HG02884 (cell line): ENCODE measurements at regions not wholly inside any gene's neighbourhood (a gene's known extent, or its start where the extent isn't known, plus 50 kb on each side); places are given as distances from the start of the nearest gene placed in this dataset.

Experiments used
- ATAC-seq: cut with Tn5 transposase; IDR thresholded peaks from one replicate; pipeline ENCODE4 v1.9.1; 2021; ENCODE audit warnings: mild to moderate bottlenecking, moderate library complexity; ENCODE audit not compliant: unreplicated experiment

DNA sequence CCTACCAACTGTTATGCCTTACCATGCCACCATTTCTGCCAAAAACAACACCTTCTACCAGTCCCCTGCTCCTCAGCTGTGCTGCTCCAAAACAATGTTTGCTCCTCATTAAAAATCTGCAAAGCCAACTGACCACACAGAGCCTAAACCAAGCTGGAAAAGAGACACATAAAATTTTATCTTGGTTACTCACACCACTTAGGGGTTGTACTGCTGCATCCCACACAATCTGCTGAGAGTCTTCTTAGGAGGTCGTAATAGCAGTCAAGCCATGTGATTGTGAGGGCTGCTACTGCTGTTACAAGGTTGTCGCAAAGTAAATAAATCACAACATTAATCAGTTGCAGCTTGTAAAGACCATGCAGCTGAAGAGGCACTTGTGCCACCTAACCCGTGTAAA is 607.4 kb upstream of the FAM241A start:
- ATAC-seq: no peak

DNA sequence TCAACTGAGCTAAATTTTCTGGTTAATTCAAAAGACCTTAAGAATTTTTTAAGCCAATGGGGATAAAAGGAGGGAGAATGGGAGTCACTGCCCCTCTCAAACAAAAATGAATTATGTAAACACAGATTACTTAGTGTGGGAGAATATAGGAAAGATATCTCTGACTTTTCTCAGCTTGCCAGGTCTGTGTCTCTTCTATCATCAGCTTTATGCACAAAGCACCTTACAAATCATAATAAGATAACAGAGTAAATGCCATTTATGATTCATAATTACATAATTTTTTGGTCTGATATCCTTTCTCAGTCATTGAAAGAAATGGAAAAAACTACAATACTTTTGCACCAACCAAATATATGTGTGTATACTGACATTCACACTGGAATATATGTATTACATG is 604.6 kb upstream of the FAM241A start:
- ATAC-seq: no peak

DNA sequence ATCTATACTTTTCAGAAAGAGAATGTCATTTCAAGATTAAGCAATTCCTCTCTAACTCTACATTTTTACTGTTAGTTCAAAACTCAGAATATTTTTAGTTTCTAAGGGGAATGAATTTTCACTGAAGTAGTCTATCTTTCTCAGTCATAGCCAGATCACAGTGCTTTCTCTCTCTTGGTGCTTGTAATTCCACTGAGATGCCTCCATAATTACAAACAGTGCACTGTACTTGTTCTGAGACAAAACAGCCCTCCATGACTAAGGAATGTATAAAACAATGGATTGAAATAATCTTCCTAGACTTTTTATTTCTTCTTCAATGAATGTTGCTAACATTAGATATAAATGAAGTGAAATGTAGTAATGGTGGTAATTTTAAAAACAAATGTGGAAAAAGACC is 603.2 kb upstream of the FAM241A start:
- ATAC-seq: no peak

DNA sequence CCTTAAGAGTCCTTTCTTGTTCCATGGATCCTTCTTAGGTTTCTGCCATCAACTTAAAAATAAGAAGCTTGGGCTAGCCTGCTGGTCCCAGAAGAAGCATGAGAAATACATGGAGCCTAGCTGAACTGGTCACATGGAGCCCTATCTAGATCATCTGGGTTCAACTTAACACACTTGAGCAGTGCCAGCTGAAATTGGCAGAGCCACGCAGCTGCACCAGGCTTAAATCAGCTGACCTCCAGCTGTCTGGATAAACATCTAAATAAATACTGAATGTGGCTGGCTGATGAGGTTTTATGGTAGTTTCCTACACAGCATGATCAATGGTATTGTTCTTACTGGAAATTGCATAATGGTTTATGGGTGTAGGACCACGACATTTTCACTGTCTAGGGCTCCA is 598.4 kb upstream of the FAM241A start:
- ATAC-seq: no peak

DNA sequence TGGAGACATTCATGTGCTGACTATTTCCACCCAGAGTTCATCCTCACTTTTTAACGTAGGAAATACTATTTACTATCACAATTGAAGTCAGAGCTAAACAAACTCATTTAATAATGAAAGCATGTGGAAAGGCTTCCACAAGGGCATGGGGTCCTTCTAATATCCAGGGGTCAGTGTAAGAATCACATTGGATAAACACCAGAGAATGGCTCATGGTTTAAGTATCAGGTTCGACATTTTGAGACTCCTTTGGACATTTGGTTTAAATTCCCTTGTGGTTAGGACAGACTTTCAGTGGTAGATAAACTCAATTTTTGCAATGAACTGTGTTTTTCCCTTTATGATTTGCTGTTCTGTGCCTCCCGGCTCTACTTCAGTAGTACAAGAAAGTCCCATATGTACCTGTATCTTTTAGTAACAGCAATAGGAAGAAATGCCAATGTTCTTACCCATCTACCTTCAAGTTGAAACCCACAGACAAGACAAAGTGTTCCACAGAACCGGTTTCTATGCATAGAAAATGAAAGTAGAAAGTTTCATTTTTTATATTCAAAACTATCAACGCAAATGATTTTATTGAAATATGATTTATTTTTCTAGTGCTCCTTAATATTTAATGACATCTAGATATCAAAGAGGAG is 589.0 kb upstream of the FAM241A start:
- ATAC-seq: no peak

DNA sequence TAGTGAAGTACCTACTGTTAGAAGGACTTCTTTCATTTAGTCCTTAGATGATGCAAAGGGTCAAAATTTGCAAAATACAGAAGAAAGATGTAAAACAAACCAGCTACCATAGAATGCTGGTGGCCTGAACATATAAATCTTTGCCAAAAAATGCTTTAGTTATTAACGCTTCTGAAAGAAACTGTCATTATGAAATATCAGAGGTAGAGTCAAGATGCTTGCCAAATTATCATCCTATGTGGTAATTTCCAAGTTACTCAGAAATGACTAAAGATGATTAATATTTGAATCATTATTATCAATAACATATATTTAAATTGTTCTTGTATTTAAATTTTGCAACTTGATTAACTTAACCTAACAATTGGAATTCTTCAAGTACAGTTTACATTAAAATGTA is 588.4 kb upstream of the FAM241A start:
- no peak for ATAC-seq

DNA sequence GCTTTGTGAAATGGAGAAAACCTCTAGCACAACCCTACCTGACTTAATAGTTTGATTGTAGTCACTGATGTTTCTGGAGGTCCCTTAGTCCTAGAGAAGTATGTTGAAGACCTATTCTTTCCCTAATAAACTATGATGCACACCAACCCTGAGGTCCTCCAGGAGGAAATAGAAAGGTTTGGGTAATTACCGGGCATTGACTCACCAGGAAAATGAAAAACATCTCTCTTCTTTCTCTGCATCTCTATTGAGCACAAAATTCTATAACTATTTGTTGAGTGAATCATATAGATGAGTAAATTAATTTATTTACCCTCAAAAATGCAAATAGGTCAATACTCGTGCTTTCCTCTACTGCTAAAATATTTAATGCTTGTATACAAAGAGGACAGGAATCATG is 582.4 kb upstream of the FAM241A start:
- ATAC-seq: no peak

DNA sequence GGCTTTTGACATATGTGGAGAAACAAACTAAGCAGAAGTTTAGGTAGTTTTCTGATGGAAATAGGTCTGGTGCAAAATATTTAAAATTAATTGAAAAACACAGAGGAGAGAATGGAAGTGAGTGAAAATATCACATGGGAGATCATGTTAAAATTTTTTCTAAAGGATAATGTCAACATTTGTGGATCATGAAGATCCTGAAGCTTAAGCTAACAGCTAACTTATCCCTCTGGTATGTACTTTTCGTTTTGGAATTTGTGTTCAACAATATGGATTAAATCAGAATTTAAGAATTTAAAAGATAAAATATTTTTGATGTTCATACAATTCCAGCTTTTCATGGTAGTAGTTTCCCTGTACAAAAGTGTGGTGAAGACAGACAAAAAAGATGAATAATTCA is 572.8 kb upstream of the FAM241A start:
- ATAC-seq: no peak

DNA sequence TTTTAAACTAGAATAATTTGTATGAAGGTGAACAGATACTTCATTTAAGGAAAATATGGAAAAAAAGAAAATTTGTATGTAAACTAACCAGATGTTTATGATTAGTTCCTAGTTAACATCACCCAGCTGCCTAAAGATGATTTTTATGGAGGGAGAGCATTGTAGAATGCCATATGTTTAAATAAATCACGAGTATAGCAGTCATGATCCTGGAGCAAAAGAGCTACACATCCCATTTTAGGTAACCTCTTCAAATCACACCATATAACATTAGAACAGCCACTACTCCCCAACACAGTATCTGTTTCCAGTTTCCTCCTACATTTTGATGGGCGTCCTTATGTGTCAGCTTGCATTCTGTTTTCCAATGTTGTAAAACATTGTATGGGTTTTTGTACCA is 571.9 kb upstream of the FAM241A start:
- no peak for ATAC-seq

DNA sequence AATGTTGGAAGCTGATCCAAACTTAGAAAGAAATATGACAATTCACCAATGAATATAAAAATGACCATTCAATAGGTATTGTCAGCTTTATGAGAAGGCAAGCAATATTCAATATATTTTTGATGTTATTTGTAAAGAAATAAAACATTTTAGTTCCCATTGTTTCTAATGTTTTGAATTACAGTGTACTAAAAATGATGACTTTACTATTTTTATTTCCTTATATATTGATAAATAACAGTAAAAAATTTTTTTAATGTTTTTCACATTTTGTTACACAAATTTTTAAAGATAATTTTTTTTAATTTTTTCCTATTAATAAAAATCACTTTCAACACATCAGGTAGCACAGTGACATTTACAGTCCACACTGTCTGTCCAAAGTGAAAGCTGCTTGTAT is 565.5 kb upstream of the FAM241A start:
- ATAC-seq: no peak

DNA sequence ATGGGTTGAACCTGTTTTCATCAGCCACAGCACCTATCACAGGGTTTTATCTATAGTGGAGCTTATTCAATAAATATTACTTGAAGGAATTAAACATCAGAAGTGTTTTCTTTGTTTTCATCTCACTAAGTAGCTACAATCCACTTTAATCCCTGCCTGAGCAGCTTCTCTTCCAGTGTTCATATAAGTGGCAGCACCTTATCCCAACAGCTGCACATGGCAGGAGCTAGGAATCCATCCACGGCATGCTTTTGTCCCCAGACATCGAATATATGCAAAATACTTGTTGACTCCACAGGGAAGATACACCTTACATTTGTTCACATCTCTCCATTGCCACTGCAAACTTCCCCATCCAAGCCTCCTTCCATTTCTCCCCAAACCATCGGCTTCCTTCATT is 549.8 kb upstream of the FAM241A start:
- ATAC-seq: no peak

DNA sequence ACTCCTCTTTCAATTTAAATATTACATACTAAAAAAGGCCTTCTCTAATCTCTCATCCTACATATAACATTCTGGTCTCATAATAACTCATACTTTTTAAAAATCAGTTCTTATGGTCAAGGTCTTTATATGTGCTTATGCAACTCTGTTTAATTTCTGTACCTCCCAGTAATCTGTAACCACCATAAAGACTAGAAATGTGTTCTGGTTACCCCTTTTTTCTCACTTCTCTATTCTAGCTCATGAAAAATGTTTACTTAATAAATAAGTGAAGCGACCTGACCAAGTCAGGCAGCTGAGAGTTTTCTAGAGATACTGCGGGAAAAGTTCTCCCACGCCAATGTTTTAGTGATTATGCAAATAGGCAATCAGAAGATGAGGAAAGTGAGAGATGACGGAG is 548.8 kb upstream of the FAM241A start:
- ATAC-seq: no peak

DNA sequence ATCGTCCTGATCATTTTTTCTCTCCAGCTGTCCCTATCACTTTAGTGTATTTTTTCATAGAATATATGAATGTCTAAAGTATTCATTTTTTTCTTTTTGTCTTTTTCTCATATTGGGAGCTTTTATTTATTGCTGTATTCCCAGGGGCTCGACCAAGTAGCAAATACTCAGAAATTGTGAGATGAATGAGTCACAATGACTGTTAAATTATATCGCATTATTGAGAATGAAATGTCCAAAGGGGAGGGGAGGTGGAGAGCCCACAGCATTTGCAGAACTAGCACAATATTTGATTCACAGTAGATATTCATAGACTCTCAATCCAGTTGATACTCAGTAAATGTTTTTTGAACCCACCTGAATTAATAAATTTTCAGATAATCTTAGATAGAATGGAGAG is 543.6 kb upstream of the FAM241A start:
- no peak for ATAC-seq

DNA sequence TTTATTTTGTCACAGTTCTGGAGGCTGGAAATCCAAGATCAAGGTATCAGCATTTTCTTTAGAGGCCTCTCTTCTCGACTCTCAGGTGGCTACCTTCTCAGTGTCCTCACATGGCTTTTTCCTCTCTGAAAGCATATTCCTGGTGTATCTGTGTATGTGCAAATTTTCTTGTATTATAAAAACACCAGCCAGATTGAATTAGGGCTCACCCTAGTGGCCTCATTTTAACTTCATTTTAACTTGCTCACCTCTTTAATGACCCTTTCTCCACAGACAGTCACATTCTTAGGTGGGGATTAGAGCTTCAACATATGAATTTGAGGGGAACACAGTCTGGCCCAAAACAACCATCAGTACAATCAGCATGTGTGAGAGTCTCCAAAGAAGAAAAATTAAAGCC is 542.4 kb upstream of the FAM241A start:
- ATAC-seq: no peak

DNA sequence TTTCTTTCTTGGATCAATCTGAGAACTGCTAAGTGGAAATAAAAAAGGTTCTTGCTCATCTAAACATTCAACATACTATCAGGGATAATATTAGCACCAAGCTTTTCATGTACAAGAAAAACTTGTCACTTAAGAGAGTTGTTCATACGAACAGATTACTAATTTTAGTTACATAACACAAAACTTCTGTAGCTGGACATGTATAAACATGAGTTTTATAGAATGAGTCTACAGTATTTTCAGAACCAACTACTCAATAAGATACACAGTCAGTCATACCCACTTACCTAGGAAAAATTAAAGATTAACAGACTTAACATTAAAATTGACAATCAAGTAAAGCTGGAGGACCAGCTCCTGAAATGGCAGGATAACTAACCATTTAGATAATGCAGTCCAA is 540.1 kb upstream of the FAM241A start:
- ATAC-seq: no peak

DNA sequence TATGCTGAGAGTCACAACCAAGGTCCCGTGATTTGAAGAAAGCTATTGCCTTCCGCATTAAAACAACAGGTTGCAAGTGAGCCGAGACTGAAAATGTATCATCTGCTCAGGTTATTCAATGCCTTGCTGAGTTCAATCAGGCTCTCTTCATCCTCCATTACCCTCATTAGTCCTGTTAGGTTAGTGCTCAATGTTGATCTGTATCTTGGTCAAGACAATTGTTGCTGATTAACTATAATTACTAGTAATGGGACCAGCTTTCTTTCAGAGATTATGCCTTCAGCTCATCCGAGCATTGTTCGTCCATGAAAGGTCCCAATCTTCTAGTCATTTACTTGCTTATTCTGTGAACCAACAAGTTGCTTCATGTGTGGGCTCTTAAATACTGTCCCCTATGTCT is 534.6 kb upstream of the FAM241A start:
- no peak for ATAC-seq

DNA sequence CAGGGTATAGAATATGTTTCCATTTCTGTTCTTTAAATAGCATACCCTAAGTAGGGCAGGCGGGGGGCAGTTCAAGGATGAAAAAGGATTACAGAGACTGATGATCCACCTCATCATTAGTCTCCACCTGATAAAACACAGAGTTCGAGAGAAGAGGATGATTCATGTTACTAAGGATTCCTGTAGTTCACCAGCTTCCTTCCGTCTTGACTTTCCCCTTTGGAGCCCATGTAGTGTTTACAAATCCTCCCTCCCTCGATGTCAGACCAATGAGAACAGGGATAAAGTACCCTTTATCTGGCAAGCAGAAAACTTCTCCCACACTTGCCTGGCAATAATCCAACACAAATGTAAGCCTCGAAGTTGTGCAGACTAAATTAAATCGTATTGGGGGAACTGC is 526.3 kb upstream of the FAM241A start:
- ATAC-seq: no peak

DNA sequence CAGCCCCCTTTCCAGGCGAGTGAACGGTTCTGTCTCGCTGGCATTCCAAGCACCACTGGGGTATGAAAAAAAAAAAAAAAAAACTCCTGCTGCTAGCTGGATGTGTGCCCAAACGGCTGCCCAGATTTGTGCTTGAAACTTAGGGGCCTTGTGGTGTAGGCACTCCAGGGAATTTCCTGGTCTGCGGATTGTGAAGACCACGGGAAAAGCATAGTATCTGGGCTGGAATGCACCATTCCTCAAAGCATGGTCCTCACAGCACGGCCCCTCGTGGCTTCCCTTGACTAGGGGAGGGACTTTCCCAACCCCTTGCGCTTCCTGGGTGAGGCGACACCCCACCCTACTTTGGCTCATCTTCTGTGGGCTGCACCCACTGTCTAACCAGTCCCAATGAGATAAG is 516.8 kb upstream of the FAM241A start:
- ATAC-seq: no peak

DNA sequence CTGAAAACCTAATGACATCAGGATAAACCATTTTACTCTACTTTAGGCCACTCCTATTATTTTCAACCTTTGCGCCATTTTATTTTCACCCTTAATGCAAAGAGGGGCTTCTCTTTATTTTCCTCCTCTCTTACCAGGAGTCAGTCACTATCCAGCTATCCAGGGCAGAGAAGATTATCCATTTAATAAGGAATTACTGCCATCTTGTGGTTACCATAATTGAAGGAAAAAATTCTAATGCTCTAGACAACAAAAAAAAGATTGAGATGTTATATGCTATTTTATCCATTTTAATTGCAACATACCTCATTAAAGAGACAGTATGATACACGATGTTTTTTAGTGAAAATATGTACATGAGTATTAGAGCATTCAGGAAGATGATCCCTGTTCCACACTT is 514.5 kb upstream of the FAM241A start:
- no peak for ATAC-seq

DNA sequence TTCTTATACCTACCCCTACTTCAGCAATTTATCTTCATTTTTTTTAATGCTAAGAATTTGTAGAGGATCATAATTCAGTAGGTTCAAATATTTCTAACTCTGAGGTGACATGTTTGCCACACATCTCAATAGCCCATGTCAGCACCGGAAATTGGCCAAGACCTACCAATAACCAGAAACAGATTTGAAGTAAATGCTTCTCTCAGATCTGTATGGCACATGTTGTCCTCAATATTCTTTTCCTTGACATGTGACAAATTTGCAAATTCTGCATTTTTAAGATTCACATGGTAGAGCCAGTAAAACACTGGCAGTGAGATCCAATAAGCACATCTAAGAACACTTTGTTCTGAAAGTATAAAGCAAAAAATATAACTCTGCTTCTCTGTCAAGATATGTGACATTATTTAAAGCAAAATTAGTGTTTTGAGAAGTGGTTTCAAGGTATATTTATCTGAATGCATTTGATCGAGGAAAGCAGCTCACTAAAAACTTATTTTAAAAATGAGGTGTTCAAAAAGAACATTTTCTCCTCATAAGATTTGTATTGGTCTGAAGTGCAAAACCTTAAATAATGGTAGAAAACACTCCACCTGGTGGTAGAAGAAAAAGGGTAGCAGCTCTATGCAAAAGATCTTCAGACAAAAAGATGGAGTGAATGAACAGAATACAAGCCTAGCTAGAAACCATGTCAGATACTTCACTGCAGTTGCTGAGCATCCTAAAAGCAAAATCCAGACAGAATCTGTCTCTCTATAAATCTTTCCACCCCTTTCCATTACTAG is 513.8 kb upstream of the FAM241A start:
- no peak for ATAC-seq

DNA sequence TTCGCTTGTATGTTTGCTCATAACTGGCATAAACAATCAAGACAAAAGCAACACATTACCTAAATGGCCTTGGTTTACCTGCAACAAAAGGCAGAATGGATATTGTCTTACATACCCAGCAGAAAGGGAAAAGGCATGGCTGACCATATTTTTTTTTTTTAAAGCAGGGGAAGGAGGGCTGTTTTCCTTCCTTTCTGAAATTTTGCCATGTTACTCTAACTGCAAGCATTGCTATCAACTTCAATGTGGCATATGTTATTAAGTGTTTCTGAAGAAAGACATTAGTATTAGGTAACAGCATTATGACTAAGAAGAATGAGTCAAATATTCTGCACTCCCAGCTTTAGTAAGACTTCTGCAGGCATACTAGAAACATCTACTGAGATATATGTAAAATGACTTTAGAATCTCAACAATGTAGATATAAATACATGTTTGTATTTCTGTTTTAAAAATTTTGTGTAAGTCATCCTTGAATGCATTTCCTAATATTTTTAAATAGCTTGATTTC is 512.6 kb upstream of the FAM241A start:
- no peak for ATAC-seq

DNA sequence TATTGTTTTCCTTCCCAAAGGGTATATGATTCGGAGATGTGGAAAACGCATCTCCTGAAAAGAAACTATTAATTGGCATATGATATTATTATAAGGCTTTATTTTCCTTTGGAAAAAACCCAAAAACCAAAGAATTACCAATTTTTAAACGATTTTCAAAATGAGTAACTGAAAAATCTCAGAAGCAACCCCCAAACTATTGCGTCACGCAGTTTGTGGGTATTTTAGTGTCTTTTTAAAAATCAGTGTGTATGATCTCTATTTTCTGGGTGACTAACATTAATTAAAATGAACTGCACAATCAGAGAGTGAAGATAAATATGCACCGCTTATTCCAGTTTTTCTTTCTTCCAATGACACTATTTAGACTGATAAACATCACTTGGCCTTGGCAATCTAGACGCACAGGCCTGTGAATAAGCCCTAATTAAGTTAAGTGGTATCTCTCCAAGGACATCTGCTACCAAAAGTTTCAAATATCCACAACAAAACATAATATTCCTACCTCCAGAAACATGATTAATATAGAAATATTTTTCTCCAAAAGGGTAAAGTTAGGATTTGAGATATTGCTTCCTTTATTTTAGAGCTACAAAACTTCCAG is 511.5 kb upstream of the FAM241A start:
- ATAC-seq: no peak
